Astrocyte (in vitro differentiated cells and primary cell): ENCODE measurements at regions not wholly inside any gene's neighbourhood (a gene's known extent, or its start where the extent isn't known, plus 50 kb on each side); places are given as distances from the start of the nearest gene placed in this dataset.

Experiments
- CTCF ChIP-seq: IDR thresholded peaks from 2 replicates; pipeline ENCODE4 v1.5.1; 2011; ENCODE audit warnings: low read depth, mild to moderate bottlenecking, inconsistent platforms, low read length, moderate library complexity; ENCODE audit not compliant: insufficient read depth
- EZH2 ChIP-seq: IDR thresholded peaks from 2 replicates; pipeline ENCODE4 v1.6.1; 2012; ENCODE audit warnings: mild to moderate bottlenecking, low read length, inconsistent platforms; ENCODE audit not compliant: insufficient read depth

DNA sequence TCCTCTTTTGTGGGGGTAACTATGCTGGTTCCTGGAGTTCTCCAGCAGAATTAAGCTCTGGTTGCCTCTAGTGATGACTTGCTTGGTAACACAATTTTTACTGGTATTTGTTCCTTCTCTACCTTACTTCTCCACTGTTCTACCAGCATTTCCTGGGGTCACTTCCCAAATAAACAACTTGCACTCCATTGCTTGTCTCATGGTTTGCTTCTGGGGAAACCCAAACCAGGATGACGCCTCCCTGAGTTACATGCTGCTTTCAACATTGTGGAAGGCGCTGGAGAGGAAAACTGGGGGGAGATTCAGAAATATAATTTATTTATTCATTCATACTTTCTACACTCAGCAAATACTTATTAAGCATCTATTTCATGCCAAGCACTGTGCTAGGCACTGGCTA, 55.3 kb upstream of the AK4 start:
- no peak for TF ChIP-seq CTCF
- TF ChIP-seq EZH2: no peak
